B cell (primary cell): ENCODE measurements at regions not wholly inside any gene's neighbourhood (a gene's known extent, or its start where the extent isn't known, plus 50 kb on each side); places are given as distances from the start of the nearest gene placed in this dataset.

Experiments used
- ATAC-seq: fragments of 200-7000 bp; cut with Tn5 transposase; one replicate; pipeline ENCODE4 v1.10.0; 2021; ENCODE audit warnings: low read depth, mild to moderate bottlenecking, moderate number of reproducible peaks, moderate library complexity
- CTCF ChIA-PET: fragments of 350-600 bp; sonication (Branson Sonifier 250); formaldehyde crosslinking; loops from one replicate; lab custom pipeline; 2021; ENCODE audit warnings: antibody characterized with exemption, inconsistent platforms; lab: Charles Lee
- POLR2A ChIA-PET: fragments of 350-600 bp; sonication (Branson Sonifier 250); formaldehyde crosslinking; loops from one replicate; lab custom pipeline; 2021; ENCODE audit warnings: antibody characterized with exemption; lab: Charles Lee
- DNase-seq: peaks from one replicate; pipeline ENCODE4 v3.0.0; 2013
- H2AFZ ChIP-seq: 2 replicates; pipeline ENCODE4 v1.6.1; 2012; ENCODE audit warnings: mild to moderate bottlenecking, low read depth, low read length; ENCODE audit not compliant: insufficient read depth, poor library complexity, severe bottlenecking
- H3K27ac ChIP-seq, 2 donors: 1 replicate in 1 of 2; 2 replicates in 1 of 2; pipeline ENCODE4 v1.5.1; 2012 to 2013; ENCODE audit warnings: low read length in 2 of 2, mild to moderate bottlenecking in 2 of 2, moderate library complexity in 1 of 2
- H3K27me3 ChIP-seq, 4 experiments: fragments of 200-600 bp in 1 of 4; sonication (generic) in 1 of 4; replicated peaks in 1 of 4; 1 replicate in 2 of 4; 2 replicates in 2 of 4; pipeline versions ENCODE4 v1.6.1 to v1.7.0; 2013 to 2016; ENCODE audit warnings: low read length in 3 of 4, mild to moderate bottlenecking in 2 of 4, mixed read lengths in 1 of 4, moderate library complexity in 1 of 4; ENCODE audit not compliant: insufficient read depth in 4 of 4, control insufficient read depth in 3 of 4; ENCODE audit errors: control extremely low read depth in 1 of 4
- H3K36me3 ChIP-seq, 2 experiments: replicated peaks in 1 of 2; 1 replicate in 1 of 2; 2 replicates in 1 of 2; pipeline versions ENCODE4 v1.6.1 to v1.7.1; 2013; ENCODE audit warnings: low read length in 1 of 2; ENCODE audit not compliant: insufficient read depth in 2 of 2, control insufficient read depth in 1 of 2; ENCODE audit errors: control extremely low read depth in 1 of 2, extremely low read depth in 1 of 2
- H3K4me1 ChIP-seq, 2 donors: fragments of 200-600 bp in 1 of 2; sonication (generic) in 1 of 2; 1 replicate in 1 of 2; 2 replicates in 1 of 2; pipeline versions ENCODE4 v1.5.1 to v1.6.1; 2013 to 2017; ENCODE audit warnings: low read length in 2 of 2; ENCODE audit not compliant: control insufficient read depth in 2 of 2, insufficient read depth in 2 of 2
- H3K4me2 ChIP-seq: replicated peaks from 2 replicates; pipeline ENCODE3; 2012; ENCODE audit warnings: mild to moderate bottlenecking, low read depth, low read length; ENCODE audit not compliant: poor library complexity, severe bottlenecking
- H3K4me3 ChIP-seq, 5 experiments: fragments of 200-600 bp in 1 of 5; sonication (generic) in 1 of 5; 1 replicate in 3 of 5; 2 replicates in 2 of 5; pipeline versions ENCODE4 v1.5.1 to v1.7.0; 2011 to 2016; ENCODE audit warnings: low read length in 4 of 5, mild to moderate bottlenecking in 4 of 5, low read depth in 2 of 5, control low read depth in 1 of 5, moderate library complexity in 1 of 5; ENCODE audit not compliant: insufficient read depth in 1 of 5; ENCODE audit errors: control extremely low read depth in 1 of 5, extremely low read depth in 1 of 5
- H3K79me2 ChIP-seq: fragments of 200-600 bp; sonication (generic); one replicate; pipeline ENCODE4 v1.6.0; 2016; ENCODE audit warnings: low read length; ENCODE audit not compliant: control insufficient read depth, insufficient read depth
- H3K9ac ChIP-seq: fragments of 200-600 bp; sonication (generic); 2 replicates; pipeline ENCODE4 v1.6.1; 2017; ENCODE audit warnings: mild to moderate bottlenecking, low read length, moderate library complexity
- H3K9me3 ChIP-seq, 3 donors: one replicate each; pipeline versions ENCODE4 v1.6.1 to v1.7.1; 2013; ENCODE audit warnings: low read length in 2 of 3; ENCODE audit not compliant: control insufficient read depth in 2 of 3, insufficient read depth in 1 of 3; ENCODE audit errors: control extremely low read depth in 1 of 3
- H4K20me1 ChIP-seq: 2 replicates; pipeline ENCODE4 v1.6.0; 2012; ENCODE audit warnings: mild to moderate bottlenecking, low read length; ENCODE audit not compliant: insufficient read depth, control insufficient read depth, poor library complexity, severe bottlenecking
- H3K27ac Mint-ChIP-seq: one replicate; pipeline ENCODE4 v1.8.0; 2021; ENCODE audit warnings: mixed read lengths
- H3K27me3 Mint-ChIP-seq: one replicate; pipeline ENCODE4 v1.8.0; 2021; ENCODE audit warnings: mixed read lengths
- H3K4me1 Mint-ChIP-seq: one replicate; pipeline ENCODE4 v1.8.0; 2021; ENCODE audit warnings: mixed read lengths
- H3K4me3 Mint-ChIP-seq: one replicate; pipeline ENCODE4 v1.8.0; 2021; ENCODE audit warnings: mixed read lengths
- H3K9me3 Mint-ChIP-seq: one replicate; pipeline ENCODE4 v1.8.0; 2022; ENCODE audit warnings: mixed read lengths; ENCODE audit not compliant: insufficient read depth
- CTCF ChIP-seq: fragments of 200-600 bp; IDR thresholded peaks from one replicate; pipeline ENCODE4 v1.8.0; 2022; ENCODE audit warnings: antibody characterized with exemption, mild to moderate bottlenecking
- EZH2 ChIP-seq: IDR thresholded peaks from 2 replicates; pipeline ENCODE4 v1.6.1; 2012; ENCODE audit warnings: borderline replicate concordance, low read depth, mild to moderate bottlenecking, moderate library complexity, low read length; ENCODE audit not compliant: insufficient read depth, poor library complexity, severe bottlenecking
- WGBS: methylation state at CpG from one replicate; pipeline ENCODE4 v1.1.5; 2013; ENCODE audit warnings: missing lambda C conversion rate; ENCODE audit not compliant: insufficient coverage; 5-methylcytosine and 5-hydroxymethylcytosine counted together
- intact Hi-C: fragments of 100-400 bp; cut with micrococcal nuclease; formaldehyde crosslinking; loops from one replicate; pipeline ENCODE4 v1.10.0; 2022

- no peak overlapping the region for H2AFZ ChIP-seq
- H3K4me3 ChIP-seq = no peak overlapping the region
- no peaks in the 10 kb centered on the region for H3K9me3 ChIP-seq
- H3K4me1 ChIP-seq = no peaks in the 10 kb centered on the region
- ChIA-PET POLR2A (no interaction called here), CTCF (interaction anchor here (1.2 kb wide), 1 partner anchor 13 kb away, joined by 3 read pairs; no protein-coding TSS in a partner anchor)
- no peak overlapping the region for H3K4me3 Mint-ChIP-seq
- intact Hi-C loops = no loop called here
- no peaks in the 10 kb centered on the region for H3K36me3 ChIP-seq
- H3K79me2 ChIP-seq = no peaks in the 10 kb centered on the region
- H3K4me2 ChIP-seq = no peak overlapping the region
- H3K27me3 Mint-ChIP-seq = peaks cover 15% of the 10 kb centered on the region
- no peaks in the 10 kb centered on the region for H3K9me3 Mint-ChIP-seq
- 92% methylated on average over 3 of the region's 7 CpGs for WGBS
- peaks cover 0 to 4% (median 1%) of the 10 kb centered on the region in 4 experiments for H3K27me3 ChIP-seq
- ATAC-seq = no peak
- H3K9ac ChIP-seq = no peak overlapping the region
- no peaks in the 10 kb centered on the region for H4K20me1 ChIP-seq
- no peak for DNase-seq
- H3K4me1 Mint-ChIP-seq = no peaks in the 10 kb centered on the region
- H3K27ac ChIP-seq = no peak overlapping the region
- TF ChIP-seq CTCF = no peak
- no peak for TF ChIP-seq EZH2
- H3K27ac Mint-ChIP-seq = no peak overlapping the region
Measured at GRCh38 chr11:116231543-116231942, 541.2 kb downstream of the BUD13 start.

DNA sequence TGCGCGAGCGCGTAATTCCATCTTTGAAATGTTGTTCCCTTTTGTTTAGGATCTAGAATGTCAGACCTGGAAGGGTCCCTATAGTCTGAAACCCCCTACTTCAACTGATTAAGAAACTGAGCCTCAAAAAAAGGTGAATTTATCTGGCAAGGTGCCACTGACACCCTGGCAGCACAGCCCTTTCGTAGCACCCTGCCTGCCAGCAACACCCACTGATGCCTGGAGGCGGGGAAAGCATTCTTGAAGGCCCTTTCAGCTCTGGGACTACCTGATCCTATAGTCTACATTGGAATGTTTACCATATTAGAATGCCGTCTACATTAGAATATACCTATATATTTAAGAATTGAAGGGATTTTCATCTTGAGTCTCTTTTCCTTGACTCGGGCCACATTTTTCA lies 542.3 kb downstream of the BUD13 start:
- DNase-seq = no peak
- H3K4me1 Mint-ChIP-seq = no peaks in the 10 kb centered on the region
- peaks cover 0 to 4% (median under 1%) of the 10 kb centered on the region in 4 experiments for H3K27me3 ChIP-seq
- no peak overlapping the region for H3K27ac Mint-ChIP-seq
- no peak overlapping the region for H3K9ac ChIP-seq
- no peak overlapping the region for H2AFZ ChIP-seq
- 80% methylated on average over 4 of the region's 8 CpGs for WGBS
- H3K27ac ChIP-seq = no peak overlapping the region
- H3K79me2 ChIP-seq = no peaks in the 10 kb centered on the region
- no peaks in the 10 kb centered on the region for H3K9me3 Mint-ChIP-seq
- ChIA-PET POLR2A (no interaction called here), CTCF (interaction anchor here (0.7 kb wide), 1 partner anchor 34 kb away, joined by 3 read pairs; no protein-coding TSS in a partner anchor)
- H4K20me1 ChIP-seq = no peaks in the 10 kb centered on the region
- TF ChIP-seq CTCF (no peak), EZH2 (no peak)
- no peak overlapping the region for H3K4me3 Mint-ChIP-seq
- H3K36me3 ChIP-seq = no peaks in the 10 kb centered on the region
- H3K9me3 ChIP-seq = no peaks in the 10 kb centered on the region
- intact Hi-C loops = no loop called here
- H3K27me3 Mint-ChIP-seq = peaks cover 21% of the 10 kb centered on the region
- no peak overlapping the region for H3K4me3 ChIP-seq
- H3K4me2 ChIP-seq = no peak overlapping the region
- no peak for ATAC-seq
- H3K4me1 ChIP-seq = no peaks in the 10 kb centered on the region
